DND-41 (cell line): ENCODE measurements at regions not wholly inside any gene's neighbourhood (a gene's known extent, or its start where the extent isn't known, plus 50 kb on each side); places are given as distances from the start of the nearest gene placed in this dataset.

Source experiments
- ATAC-seq: fragments of 200-7000 bp; cut with Tn5 transposase; 3 replicates; pipeline ENCODE4 v1.9.1; 2021; ENCODE audit warnings: low read depth; ENCODE audit not compliant: insufficient read depth
- DNase-seq: peaks from one replicate; pipeline ENCODE4 v3.0.0-alpha.2; 2020
- H2AFZ ChIP-seq: 2 replicates; pipeline ENCODE4 v1.6.0; 2012; ENCODE audit warnings: low read depth, low read length
- H3K27ac ChIP-seq: 2 replicates; pipeline ENCODE4 v1.5.1; 2012; ENCODE audit warnings: low read length, inconsistent platforms
- H3K27me3 ChIP-seq: fragments of 200-600 bp; sonication (generic); 2 replicates; pipeline ENCODE4 v1.6.0; 2012; ENCODE audit warnings: low read length, mild to moderate bottlenecking, inconsistent platforms; ENCODE audit not compliant: insufficient read depth, poor library complexity
- H3K36me3 ChIP-seq: 2 replicates; pipeline ENCODE4 v1.5.1; 2012; ENCODE audit warnings: low read length, inconsistent platforms; ENCODE audit not compliant: insufficient read depth
- H3K4me1 ChIP-seq: 2 replicates; pipeline ENCODE4 v1.5.1; 2012; ENCODE audit warnings: mild to moderate bottlenecking, low read length; ENCODE audit not compliant: insufficient read depth
- H3K4me2 ChIP-seq: 2 replicates; pipeline ENCODE4 v1.6.0; 2012; ENCODE audit warnings: mild to moderate bottlenecking, moderate library complexity, low read length, inconsistent platforms; ENCODE audit not compliant: insufficient read depth
- H3K4me3 ChIP-seq, 2 experiments: fragments of 200-600 bp in 1 of 2; shearing (Covaris generic) in 1 of 2; 2 replicates each; pipeline ENCODE4 v1.5.1; 2012 to 2016; ENCODE audit warnings: inconsistent platforms in 2 of 2, low read length in 2 of 2, mild to moderate bottlenecking in 2 of 2, low read depth in 1 of 2, moderate library complexity in 1 of 2
- H3K79me2 ChIP-seq: 2 replicates; pipeline ENCODE4 v1.6.0; 2012; ENCODE audit warnings: low read length, inconsistent platforms; ENCODE audit not compliant: insufficient read depth
- H3K9ac ChIP-seq: 2 replicates; pipeline ENCODE4 v1.6.0; 2012; ENCODE audit warnings: low read depth, mild to moderate bottlenecking, inconsistent platforms, low read length, moderate library complexity
- H3K9me3 ChIP-seq: 2 replicates; pipeline ENCODE4 v1.5.1; 2012; ENCODE audit warnings: low read length, moderate library complexity, mild to moderate bottlenecking, inconsistent platforms; ENCODE audit not compliant: insufficient read depth, severe bottlenecking
- H4K20me1 ChIP-seq: 2 replicates; pipeline ENCODE4 v1.6.0; 2012; ENCODE audit warnings: low read length; ENCODE audit not compliant: insufficient read depth
- CTCF ChIP-seq: IDR thresholded peaks from 2 replicates; pipeline ENCODE4 v1.5.1; 2012; ENCODE audit warnings: borderline replicate concordance, low read length, moderate library complexity, mild to moderate bottlenecking; ENCODE audit not compliant: poor library complexity, severe bottlenecking; ENCODE audit errors: extremely low read depth
- EZH2 ChIP-seq: IDR thresholded peaks from 3 replicates; pipeline ENCODE4 v1.6.1; 2012; ENCODE audit warnings: borderline replicate concordance, low read depth, mild to moderate bottlenecking, moderate library complexity, low read length, inconsistent platforms; ENCODE audit not compliant: severe bottlenecking

- no peak overlapping the region for H2AFZ ChIP-seq
- no peaks in the 10 kb centered on the region for H3K4me1 ChIP-seq
- H3K9me3 ChIP-seq, result peaks cover 5% of the 10 kb centered on the region
- no peak overlapping the region for H3K4me2 ChIP-seq
- H3K79me2 ChIP-seq, result no peaks in the 10 kb centered on the region
- no peaks in the 10 kb centered on the region for H3K36me3 ChIP-seq
- no peak for DNase-seq
- no peak overlapping the region for H3K27ac ChIP-seq
- no peaks in the 10 kb centered on the region for H4K20me1 ChIP-seq
- H3K9ac ChIP-seq, result no peak overlapping the region
- ATAC-seq, result no peak
- H3K4me3 ChIP-seq, result no peak overlapping the region
- H3K27me3 ChIP-seq, result no peaks in the 10 kb centered on the region
- TF ChIP-seq EZH2 (no peak), CTCF (no peak)
These were observed 244.6 kb downstream of the LACC1 start for GRCh38 chr13:44124352-44124751.

- Histone ChIP-seq H3K36me3 (no peaks in the 10 kb centered on the region), H3K9me3 (peaks cover 5% of the 10 kb centered on the region), H3K4me1 (no peaks in the 10 kb centered on the region), H3K4me2 (no peak overlapping the region), H3K79me2 (no peaks in the 10 kb centered on the region), H3K27me3 (no peaks in the 10 kb centered on the region), H3K4me3 (no peak overlapping the region), H3K27ac (no peak overlapping the region), H4K20me1 (no peaks in the 10 kb centered on the region), H3K9ac (no peak overlapping the region), H2AFZ (no peak overlapping the region)
- ATAC-seq, result no peak
- DNase-seq, result no peak
- TF ChIP-seq EZH2, result no peak
- TF ChIP-seq CTCF, result no peak
These were observed 246.3 kb downstream of the LACC1 start for GRCh38 chr13:44125943-44126469.

- no peak overlapping the region for H3K9ac ChIP-seq
- no peaks in the 10 kb centered on the region for H3K27me3 ChIP-seq
- no peak overlapping the region for H3K27ac ChIP-seq
- DNase-seq, result no peak
- no peaks in the 10 kb centered on the region for H3K36me3 ChIP-seq
- no peaks in the 10 kb centered on the region for H3K79me2 ChIP-seq
- no peak overlapping the region for H3K4me2 ChIP-seq
- no peak overlapping the region for H2AFZ ChIP-seq
- no peak overlapping the region for H3K4me3 ChIP-seq
- H4K20me1 ChIP-seq, result no peaks in the 10 kb centered on the region
- H3K9me3 ChIP-seq, result peaks cover under 1% of the 10 kb centered on the region
- TF ChIP-seq CTCF (no peak), EZH2 (no peak)
- no peak for ATAC-seq
- H3K4me1 ChIP-seq, result no peaks in the 10 kb centered on the region
These were observed 245.0 kb upstream of the SERP2 start for GRCh38 chr13:44128552-44129001.

- no peaks in the 10 kb centered on the region for H3K27me3 ChIP-seq
- no peak overlapping the region for H3K4me3 ChIP-seq
- TF ChIP-seq CTCF (no peak), EZH2 (no peak)
- H3K4me1 ChIP-seq, result no peaks in the 10 kb centered on the region
- no peaks in the 10 kb centered on the region for H4K20me1 ChIP-seq
- H2AFZ ChIP-seq, result no peak overlapping the region
- no peak overlapping the region for H3K9ac ChIP-seq
- no peaks in the 10 kb centered on the region for H3K79me2 ChIP-seq
- H3K36me3 ChIP-seq, result no peaks in the 10 kb centered on the region
- no peaks in the 10 kb centered on the region for H3K9me3 ChIP-seq
- no peak overlapping the region for H3K27ac ChIP-seq
- DNase-seq (no peak), ATAC-seq (no peak)
- H3K4me2 ChIP-seq, result no peak overlapping the region
These were observed 244.2 kb upstream of the SERP2 start for GRCh38 chr13:44129418-44129817.
